PC-3 (cell line): ENCODE measurements at regions not wholly inside any gene's neighbourhood (a gene's known extent, or its start where the extent isn't known, plus 50 kb on each side); places are given as distances from the start of the nearest gene placed in this dataset.

Experiments used
- ATAC-seq: fragments of 200-7000 bp; cut with Tn5 transposase; 2 replicates; pipeline ENCODE4 v1.9.1; 2020; ENCODE audit warnings: mild to moderate bottlenecking, moderate library complexity
- BruUV-seq: library from RNA; stranded (reverse); fragments of 400-500 nt; replicated peaks from 2 replicates; lab custom pipeline; 2021; lab: Mats Ljungman, UMichigan
- CTCF ChIA-PET: fragments of 300-600 bp; sonication (Branson Sonifier 250); formaldehyde crosslinking; loops from one replicate; lab custom pipeline; 2022; ENCODE audit warnings: antibody characterized with exemption; lab: Charles Lee
- POLR2A ChIA-PET: fragments of 300-600 bp; sonication (Branson Sonifier 250); formaldehyde crosslinking; loops from one replicate; lab custom pipeline; 2022; ENCODE audit warnings: antibody characterized with exemption; ENCODE audit not compliant: unreplicated experiment; lab: Charles Lee
- DNase-seq: peaks from one replicate; pipeline ENCODE4 v3.0.0-alpha.2; 2015
- H2AFZ ChIP-seq: fragments of 300-600 bp; sonication (generic); 2 replicates; pipeline ENCODE4 v1.6.0; 2016; ENCODE audit warnings: antibody characterized with exemption, low read length
- H3F3A ChIP-seq: fragments of 300-600 bp; sonication (generic); one replicate; pipeline ENCODE4 v1.6.0; 2017; ENCODE audit warnings: antibody characterized with exemption, low read length, control low read depth, mild to moderate bottlenecking; ENCODE audit not compliant: unreplicated experiment
- H3K27ac ChIP-seq: fragments of 300-600 bp; sonication (generic); 2 replicates; pipeline ENCODE4 v1.5.1; 2016; ENCODE audit warnings: mild to moderate bottlenecking, low read length
- H3K27me3 ChIP-seq: fragments of 300-600 bp; sonication (generic); 2 replicates; pipeline ENCODE4 v1.6.1; 2016; ENCODE audit warnings: low read length, mixed read lengths
- H3K36me3 ChIP-seq: fragments of 300-600 bp; sonication (generic); 2 replicates; pipeline ENCODE4 v1.6.1; 2016; ENCODE audit warnings: low read depth, mixed run types, low read length, mixed read lengths
- H3K4me1 ChIP-seq: fragments of 300-600 bp; sonication (generic); 2 replicates; pipeline ENCODE4 v1.5.1; 2016; ENCODE audit warnings: low read length; ENCODE audit not compliant: insufficient read depth
- H3K4me2 ChIP-seq: fragments of 300-600 bp; sonication (generic); 2 replicates; pipeline ENCODE4 v1.6.0; 2016; ENCODE audit warnings: low read length
- H3K4me3 ChIP-seq: fragments of 300-600 bp; sonication (generic); 2 replicates; pipeline ENCODE4 v1.5.1; 2016; ENCODE audit warnings: mild to moderate bottlenecking, low read length, mixed read lengths
- H3K79me2 ChIP-seq: fragments of 300-600 bp; sonication (generic); 2 replicates; pipeline ENCODE4 v1.6.1; 2017; ENCODE audit warnings: low read length, mixed read lengths
- H3K9ac ChIP-seq: fragments of 300-600 bp; sonication (generic); 2 replicates; pipeline ENCODE4 v1.6.0; 2016; ENCODE audit warnings: mild to moderate bottlenecking, low read length
- H3K9me2 ChIP-seq: fragments of 300-600 bp; sonication (generic); replicated peaks from 2 replicates; pipeline ENCODE4 v1.6.1; 2016; ENCODE audit warnings: mixed run types, low read length, mixed read lengths
- H3K9me3 ChIP-seq: fragments of 300-600 bp; sonication (generic); 2 replicates; pipeline ENCODE4 v1.6.1; 2016; ENCODE audit warnings: low read length, mixed read lengths
- H4K20me1 ChIP-seq: fragments of 300-600 bp; sonication (generic); 2 replicates; pipeline ENCODE4 v1.6.1; 2016; ENCODE audit warnings: low read length, mixed read lengths
- CTCF ChIP-seq: fragments of 300-600 bp; sonication (generic); conservative IDR thresholded peaks from 2 replicates; pipeline ENCODE4 v1.5.1; 2017; ENCODE audit warnings: antibody characterized with exemption, low read depth, mild to moderate bottlenecking, low read length
- EZH2 ChIP-seq: fragments of 300-600 bp; sonication (generic); IDR thresholded peaks from one replicate; pipeline ENCODE4 v1.6.1; 2017; ENCODE audit warnings: antibody characterized with exemption, mild to moderate bottlenecking, low read length; ENCODE audit not compliant: unreplicated experiment
- EZH2phosphoT487 ChIP-seq: fragments of 300-600 bp; sonication (generic); IDR thresholded peaks from 2 replicates; pipeline ENCODE4 v1.6.1; 2018; ENCODE audit warnings: mild to moderate bottlenecking, antibody characterized with exemption, low read length, borderline replicate concordance
- intact Hi-C: fragments of 100-400 bp; cut with micrococcal nuclease; formaldehyde crosslinking; loops from 2 replicates; pipeline ENCODE4 v1.9.0; 2023

- no peaks in the 10 kb centered on the region for H3K9me3 ChIP-seq
- no peaks in the 10 kb centered on the region for H3K36me3 ChIP-seq
- no peak overlapping the region for H2AFZ ChIP-seq
- H3K9ac ChIP-seq: no peak overlapping the region
- ATAC-seq (no peak), DNase-seq (no peak)
- H4K20me1 ChIP-seq: no peaks in the 10 kb centered on the region
- H3K4me1 ChIP-seq: peaks cover 8% of the 10 kb centered on the region; the same call in 1 of the 2 replicates
- POLR2A ChIA-PET: no interaction called here
- H3K27me3 ChIP-seq: no peaks in the 10 kb centered on the region
- no peaks in the 10 kb centered on the region for H3F3A ChIP-seq
- intact Hi-C loops: no loop called here
- no peak overlapping the region for H3K4me2 ChIP-seq
- no peak for TF ChIP-seq EZH2
- TF ChIP-seq CTCF: no peak
- TF ChIP-seq EZH2phosphoT487: no peak
- H3K9me2 ChIP-seq: no peaks in the 10 kb centered on the region
- H3K4me3 ChIP-seq: no peak overlapping the region
- CTCF ChIA-PET: no interaction called here
- no TSS peak for BruUV-seq
- H3K79me2 ChIP-seq: no peaks in the 10 kb centered on the region
- no peak overlapping the region for H3K27ac ChIP-seq
Measured at GRCh38 chr3:141681390-141681780, 56.7 kb upstream of the RNF7 start.

GRCh38 chr3:141682007-141682406 is 56.1 kb upstream of the RNF7 start:
- no peak for DNase-seq
- Histone ChIP-seq H3K27me3 (no peaks in the 10 kb centered on the region), H3K4me3 (no peak overlapping the region), H3K9me2 (no peaks in the 10 kb centered on the region), H3F3A (no peaks in the 10 kb centered on the region), H3K4me1 (peaks cover 8% of the 10 kb centered on the region; the same call in 1 of the 2 replicates), H4K20me1 (no peaks in the 10 kb centered on the region), H2AFZ (no peak overlapping the region), H3K36me3 (no peaks in the 10 kb centered on the region), H3K9me3 (no peaks in the 10 kb centered on the region), H3K9ac (no peak overlapping the region), H3K4me2 (no peak overlapping the region), H3K27ac (no peak overlapping the region), H3K79me2 (no peaks in the 10 kb centered on the region)
- no peak for TF ChIP-seq EZH2phosphoT487
- TF ChIP-seq CTCF: no peak
- no peak for TF ChIP-seq EZH2
- intact Hi-C loops: no loop called here
- POLR2A ChIA-PET: no interaction called here
- CTCF ChIA-PET: no interaction called here
- no peak for ATAC-seq
- BruUV-seq: no TSS peak

- H3K4me3 ChIP-seq: no peak overlapping the region
- no peaks in the 10 kb centered on the region for H3K36me3 ChIP-seq
- no TSS peak for BruUV-seq
- intact Hi-C loops: no loop called here
- H3K27me3 ChIP-seq: no peaks in the 10 kb centered on the region
- H3F3A ChIP-seq: no peaks in the 10 kb centered on the region
- H3K9me3 ChIP-seq: no peaks in the 10 kb centered on the region
- TF ChIP-seq EZH2 (no peak), CTCF (no peak), EZH2phosphoT487 (no peak)
- H2AFZ ChIP-seq: no peak overlapping the region
- no peak overlapping the region for H3K27ac ChIP-seq
- DNase-seq (no peak), ATAC-seq (no peak)
- no peaks in the 10 kb centered on the region for H4K20me1 ChIP-seq
- H3K79me2 ChIP-seq: no peaks in the 10 kb centered on the region
- H3K4me2 ChIP-seq: no peak overlapping the region
- POLR2A ChIA-PET: no interaction called here
- peaks cover 8% of the 10 kb centered on the region; the same call in 1 of the 2 replicates for H3K4me1 ChIP-seq
- CTCF ChIA-PET: no interaction called here
- H3K9me2 ChIP-seq: no peaks in the 10 kb centered on the region
- H3K9ac ChIP-seq: no peak overlapping the region
Measured at GRCh38 chr3:141682921-141683320, 55.2 kb upstream of the RNF7 start.
